NT2/D1 (cell line): ENCODE measurements at regions not wholly inside any gene's neighbourhood (a gene's known extent, or its start where the extent isn't known, plus 50 kb on each side); places are given as distances from the start of the nearest gene placed in this dataset.

ENCODE experiments used
- DNase-seq: peaks from one replicate; pipeline ENCODE4 v3.0.0-alpha.2; 2011; ENCODE audit warnings: low read depth, low spot score
- H3K27me3 ChIP-seq: 2 replicates; pipeline ENCODE4 v1.6.0; 2011; ENCODE audit warnings: mild to moderate bottlenecking; ENCODE audit not compliant: insufficient read length, insufficient read depth
- H3K36me3 ChIP-seq: 2 replicates; pipeline ENCODE4 v1.6.1; 2011; ENCODE audit warnings: mild to moderate bottlenecking, low read length, mixed read lengths; ENCODE audit not compliant: insufficient read depth, insufficient read length
- H3K4me1 ChIP-seq: 2 replicates; pipeline ENCODE4 v1.5.1; 2011; ENCODE audit not compliant: insufficient read depth, insufficient read length
- H3K4me3 ChIP-seq: 2 replicates; pipeline ENCODE4 v1.5.1; 2011; ENCODE audit warnings: low read depth; ENCODE audit not compliant: insufficient read length
- H3K9ac ChIP-seq: 2 replicates; pipeline ENCODE4 v1.6.0; 2011; ENCODE audit warnings: low read depth; ENCODE audit not compliant: insufficient read length
- H3K9me3 ChIP-seq: 2 replicates; pipeline ENCODE4 v1.5.1; 2011; ENCODE audit warnings: mild to moderate bottlenecking, low read length; ENCODE audit not compliant: insufficient read depth
- SUZ12 ChIP-seq: IDR thresholded peaks from 2 replicates; pipeline ENCODE4 v1.6.1; 2011; ENCODE audit not compliant: insufficient read length, insufficient read depth; ENCODE audit errors: extremely low read depth
- YY1 ChIP-seq: IDR thresholded peaks from 2 replicates; pipeline ENCODE4 v1.6.1; 2011; ENCODE audit not compliant: insufficient read length, insufficient read depth
- ZNF274 ChIP-seq: IDR thresholded peaks from 2 replicates; pipeline ENCODE4 v1.6.1; 2011; ENCODE audit warnings: mild to moderate bottlenecking, low read depth, low read length

DNA sequence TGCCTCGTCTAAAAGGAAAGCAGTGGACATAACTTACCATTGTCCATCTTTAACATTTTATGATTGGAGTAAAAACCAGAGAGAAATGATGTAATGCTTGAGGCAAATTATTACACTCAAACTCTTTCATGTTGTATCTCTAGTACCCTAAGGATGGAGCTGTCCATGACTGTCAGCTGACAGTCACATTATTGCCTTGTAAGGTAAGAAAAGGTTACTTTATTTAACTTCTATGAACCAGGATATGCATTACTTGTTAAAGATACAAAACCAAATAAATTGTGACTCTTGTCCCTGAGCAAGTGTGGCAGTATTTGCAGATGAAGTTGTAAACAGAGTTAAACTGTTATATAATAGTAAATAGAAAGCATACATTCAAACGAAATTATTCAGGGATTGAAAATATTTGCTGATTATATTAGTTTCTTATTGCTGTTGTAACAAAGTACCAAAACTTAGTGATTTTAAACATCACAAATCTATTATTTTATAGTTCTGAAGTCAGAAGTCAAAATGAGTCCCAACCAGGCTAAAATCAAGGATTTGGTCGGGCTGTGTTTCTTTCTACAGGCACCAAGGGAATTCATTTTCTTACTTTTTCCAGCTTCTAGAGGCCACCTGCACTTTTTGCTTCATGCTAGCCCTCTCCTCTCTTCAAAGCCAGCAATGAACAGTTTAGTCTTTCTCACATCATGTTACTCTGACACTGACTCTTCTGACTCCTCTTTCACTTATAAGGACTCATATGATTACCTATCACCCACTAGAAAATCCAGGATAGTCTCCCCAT lies 113.8 kb downstream of the CEP44 start:
- H3K27me3 ChIP-seq = no peaks in the 10 kb centered on the region
- no peak overlapping the region for H3K4me3 ChIP-seq
- TF ChIP-seq ZNF274 = no peak
- no peak for TF ChIP-seq YY1
- TF ChIP-seq SUZ12 = no peak
- no peaks in the 10 kb centered on the region for H3K36me3 ChIP-seq
- no peak for DNase-seq
- H3K4me1 ChIP-seq = no peaks in the 10 kb centered on the region
- no peaks in the 10 kb centered on the region; the same call in 1 of the 2 replicates for H3K9me3 ChIP-seq
- no peak overlapping the region for H3K9ac ChIP-seq

- H3K9ac ChIP-seq = no peak overlapping the region
- H3K4me3 ChIP-seq = no peak overlapping the region
- no peaks in the 10 kb centered on the region for H3K36me3 ChIP-seq
- no peak for DNase-seq
- H3K27me3 ChIP-seq = no peaks in the 10 kb centered on the region
- no peaks in the 10 kb centered on the region for H3K4me1 ChIP-seq
- TF ChIP-seq YY1 = no peak
- no peak for TF ChIP-seq SUZ12
- no peak for TF ChIP-seq ZNF274
- no peaks in the 10 kb centered on the region; the same call in 1 of the 2 replicates for H3K9me3 ChIP-seq
These were observed 112.9 kb downstream of the CEP44 start for GRCh38 chr4:174396599-174397110.

DNA sequence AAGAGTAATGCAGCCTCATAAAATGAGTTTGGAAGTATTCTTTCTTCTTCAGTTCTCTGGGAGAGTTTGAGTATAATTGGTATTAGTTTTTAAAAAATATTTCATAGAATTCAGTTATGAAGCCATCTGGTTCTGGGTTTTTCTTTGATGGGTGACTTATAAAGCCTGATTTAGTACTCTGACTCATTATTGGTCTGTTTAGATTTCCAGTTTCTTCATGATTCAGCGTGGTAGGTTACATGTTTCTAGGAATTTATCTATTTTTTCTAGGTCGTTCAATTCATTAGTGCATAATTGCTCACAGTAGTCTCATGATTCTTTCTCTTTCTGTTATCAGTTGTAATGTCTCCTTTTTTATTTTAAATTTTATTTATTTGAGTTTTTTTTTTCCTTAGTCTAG lies 111.2 kb downstream of the CEP44 start:
- DNase-seq = no peak
- Histone ChIP-seq H3K9ac (no peak overlapping the region), H3K4me1 (no peaks in the 10 kb centered on the region), H3K27me3 (no peaks in the 10 kb centered on the region), H3K9me3 (no peaks in the 10 kb centered on the region), H3K4me3 (no peak overlapping the region), H3K36me3 (no peaks in the 10 kb centered on the region)
- no peak for TF ChIP-seq ZNF274
- TF ChIP-seq SUZ12 = no peak
- no peak for TF ChIP-seq YY1

DNA sequence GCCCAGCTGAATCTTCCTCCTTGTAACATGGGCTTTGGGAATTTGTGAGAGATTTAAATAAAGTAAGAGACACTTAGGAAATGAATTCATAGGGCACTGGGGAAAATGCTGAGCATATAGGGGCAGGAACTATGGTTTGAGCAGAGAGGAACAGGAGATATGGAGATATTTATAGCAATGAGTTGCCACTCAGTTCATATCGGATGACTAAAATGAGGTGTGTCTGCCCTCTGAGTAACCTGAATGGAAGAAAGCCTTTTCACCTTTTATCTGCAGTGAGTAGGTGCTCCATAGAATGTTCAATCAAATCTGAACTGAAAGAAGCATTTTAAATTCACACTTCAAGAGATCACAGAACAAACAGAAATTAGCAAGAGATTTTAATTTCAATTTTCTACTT lies 105.7 kb downstream of the CEP44 start:
- Histone ChIP-seq H3K4me3 (no peak overlapping the region), H3K4me1 (no peaks in the 10 kb centered on the region), H3K36me3 (no peaks in the 10 kb centered on the region), H3K27me3 (no peaks in the 10 kb centered on the region), H3K9ac (no peak overlapping the region), H3K9me3 (no peaks in the 10 kb centered on the region)
- TF ChIP-seq ZNF274 (no peak), SUZ12 (no peak), YY1 (no peak)
- DNase-seq = no peak

DNA sequence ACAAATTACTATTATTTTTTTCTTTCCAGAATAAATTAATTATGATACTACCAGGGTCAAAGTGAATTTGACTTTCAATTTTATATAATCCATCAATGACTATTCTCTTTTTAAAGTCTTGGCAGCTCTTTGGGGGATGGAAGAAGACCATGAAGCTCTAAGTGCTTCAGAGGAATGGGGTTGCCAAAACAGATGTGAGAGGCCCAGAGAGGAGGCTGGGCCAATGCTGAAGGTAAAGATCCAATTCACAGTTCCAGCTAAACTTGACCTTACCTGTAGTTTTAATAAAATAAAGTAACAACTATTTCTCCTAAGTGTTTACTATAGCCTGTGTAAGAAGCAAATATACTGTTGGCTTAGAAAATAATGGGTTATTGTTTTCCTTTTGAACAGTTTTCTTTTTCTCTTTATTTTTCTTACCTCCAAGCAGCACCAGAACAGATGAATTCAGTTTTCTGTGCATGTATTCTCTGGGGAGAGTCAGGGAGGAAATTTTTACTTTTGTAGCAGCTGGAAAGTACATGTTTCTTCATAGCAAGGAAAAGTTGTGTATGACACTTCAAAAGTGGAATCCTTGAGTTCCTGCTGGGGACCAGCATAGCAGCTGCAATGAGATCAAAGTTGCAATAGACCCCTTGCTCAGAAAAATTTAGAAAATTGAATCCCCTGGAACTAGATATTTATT lies 104.9 kb downstream of the CEP44 start:
- TF ChIP-seq ZNF274 = no peak
- no peak for TF ChIP-seq SUZ12
- no peak for DNase-seq
- Histone ChIP-seq H3K4me3 (no peak overlapping the region), H3K4me1 (no peaks in the 10 kb centered on the region), H3K27me3 (no peaks in the 10 kb centered on the region), H3K9ac (no peak overlapping the region), H3K9me3 (no peaks in the 10 kb centered on the region), H3K36me3 (no peaks in the 10 kb centered on the region)

GRCh38 chr4:174387721-174388120 lies 104.0 kb downstream of the CEP44 start:
- no peak overlapping the region for H3K4me3 ChIP-seq
- H3K9ac ChIP-seq = no peak overlapping the region
- H3K36me3 ChIP-seq = no peaks in the 10 kb centered on the region
- TF ChIP-seq ZNF274 = no peak
- TF ChIP-seq SUZ12 = no peak
- no peak for TF ChIP-seq YY1
- no peaks in the 10 kb centered on the region for H3K4me1 ChIP-seq
- H3K27me3 ChIP-seq = no peaks in the 10 kb centered on the region
- DNase-seq = no peak
- no peaks in the 10 kb centered on the region for H3K9me3 ChIP-seq

GRCh38 chr4:174387143-174387542 lies 103.4 kb downstream of the CEP44 start:
- Histone ChIP-seq H3K4me1 (no peaks in the 10 kb centered on the region), H3K4me3 (no peak overlapping the region), H3K9me3 (no peaks in the 10 kb centered on the region), H3K27me3 (no peaks in the 10 kb centered on the region), H3K36me3 (no peaks in the 10 kb centered on the region), H3K9ac (no peak overlapping the region)
- TF ChIP-seq SUZ12 = no peak
- no peak for TF ChIP-seq ZNF274
- TF ChIP-seq YY1 = no peak
- DNase-seq = no peak
